ENCODE measurements at regions not wholly inside any gene's neighbourhood (a gene's known extent, or its start where the extent isn't known, plus 50 kb on each side); places are given as distances from the start of the nearest gene placed in this dataset.

DNA sequence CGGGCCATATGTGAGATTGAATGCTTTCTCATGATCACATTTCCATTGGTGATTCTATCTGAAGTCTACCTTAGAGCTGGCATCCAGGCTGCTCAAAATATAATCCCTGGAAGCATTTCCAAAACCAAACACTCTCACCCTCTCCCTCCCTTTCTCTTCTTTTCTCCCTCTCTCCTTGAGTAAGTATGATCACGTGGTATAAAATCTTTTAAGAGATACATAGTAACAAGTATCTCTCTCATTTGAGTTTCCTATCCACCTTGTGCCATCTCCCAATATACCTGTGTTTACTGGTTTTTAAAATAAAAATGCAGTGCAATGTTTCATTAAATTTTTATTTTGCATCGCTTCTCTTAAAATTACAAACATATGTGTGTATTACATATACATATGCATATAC is 350.9 kb upstream of the KCNH8 start:
- TF ChIP-seq, protein P1, sequence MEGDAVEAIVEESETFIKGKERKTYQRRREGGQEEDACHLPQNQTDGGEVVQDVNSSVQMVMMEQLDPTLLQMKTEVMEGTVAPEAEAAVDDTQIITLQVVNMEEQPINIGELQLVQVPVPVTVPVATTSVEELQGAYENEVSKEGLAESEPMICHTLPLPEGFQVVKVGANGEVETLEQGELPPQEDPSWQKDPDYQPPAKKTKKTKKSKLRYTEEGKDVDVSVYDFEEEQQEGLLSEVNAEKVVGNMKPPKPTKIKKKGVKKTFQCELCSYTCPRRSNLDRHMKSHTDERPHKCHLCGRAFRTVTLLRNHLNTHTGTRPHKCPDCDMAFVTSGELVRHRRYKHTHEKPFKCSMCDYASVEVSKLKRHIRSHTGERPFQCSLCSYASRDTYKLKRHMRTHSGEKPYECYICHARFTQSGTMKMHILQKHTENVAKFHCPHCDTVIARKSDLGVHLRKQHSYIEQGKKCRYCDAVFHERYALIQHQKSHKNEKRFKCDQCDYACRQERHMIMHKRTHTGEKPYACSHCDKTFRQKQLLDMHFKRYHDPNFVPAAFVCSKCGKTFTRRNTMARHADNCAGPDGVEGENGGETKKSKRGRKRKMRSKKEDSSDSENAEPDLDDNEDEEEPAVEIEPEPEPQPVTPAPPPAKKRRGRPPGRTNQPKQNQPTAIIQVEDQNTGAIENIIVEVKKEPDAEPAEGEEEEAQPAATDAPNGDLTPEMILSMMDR (IDR thresholded peaks at IDR 0.05) = no peak
- TF ChIP-seq POLR2A (IDR thresholded peaks at IDR 0.05) = no peak

Measured in suprapubic skin (tissue), 3 donors.